Neural crest cell (in vitro differentiated cells): ENCODE measurements at regions not wholly inside any gene's neighbourhood (a gene's known extent, or its start where the extent isn't known, plus 50 kb on each side); places are given as distances from the start of the nearest gene placed in this dataset.

Experiments
- DNase-seq: peaks from one replicate; pipeline ENCODE4 v3.0.0; 2021; ENCODE audit warnings: low read depth, mixed read lengths, low spot score
- H3K27ac Mint-ChIP-seq: one replicate; pipeline ENCODE4 v1.8.0; 2021; ENCODE audit warnings: mild to moderate bottlenecking, mixed read lengths; ENCODE audit not compliant: unreplicated experiment
- H3K27me3 Mint-ChIP-seq: 2 replicates; pipeline ENCODE4 v1.8.0; 2021; ENCODE audit warnings: low read depth, mild to moderate bottlenecking, mixed read lengths
- H3K36me3 Mint-ChIP-seq: 2 replicates; pipeline ENCODE4 v1.8.0; 2021; ENCODE audit warnings: low read depth, mild to moderate bottlenecking, mixed read lengths
- H3K4me1 Mint-ChIP-seq: 2 replicates; pipeline ENCODE4 v1.8.0; 2021; ENCODE audit warnings: mixed read lengths
- H3K4me3 Mint-ChIP-seq: one replicate; pipeline ENCODE4 v1.8.0; 2021; ENCODE audit warnings: mild to moderate bottlenecking, mixed read lengths
- H3K9me3 Mint-ChIP-seq: 2 replicates; pipeline ENCODE4 v1.8.0; 2021; ENCODE audit warnings: mixed read lengths
- CTCF ChIP-seq: fragments of 200-600 bp; sonication (generic); conservative IDR thresholded peaks from 2 replicates; pipeline ENCODE4 v1.5.0; 2021; ENCODE audit warnings: antibody characterized with exemption, mild to moderate bottlenecking

GRCh38 chr6:81194374-81194773 is 558.1 kb downstream of the TENT5A start:
- Mint-ChIP-seq H3K4me3 (no peak overlapping the region), H3K9me3 (no peaks in the 10 kb centered on the region), H3K27me3 (no peaks in the 10 kb centered on the region), H3K36me3 (no peaks in the 10 kb centered on the region), H3K27ac (no peak overlapping the region), H3K4me1 (no peaks in the 10 kb centered on the region)
- no peak for DNase-seq
- TF ChIP-seq CTCF: no peak

GRCh38 chr6:81172056-81172740 is 580.3 kb downstream of the TENT5A start:
- no peaks in the 10 kb centered on the region for H3K27me3 Mint-ChIP-seq
- no peak for TF ChIP-seq CTCF
- no peak overlapping the region for H3K27ac Mint-ChIP-seq

GRCh38 chr6:81169166-81169565 is 583.3 kb downstream of the TENT5A start:
- no peaks in the 10 kb centered on the region for H3K9me3 Mint-ChIP-seq
- no peaks in the 10 kb centered on the region for H3K27me3 Mint-ChIP-seq
- peaks cover 5% of the 10 kb centered on the region for H3K4me1 Mint-ChIP-seq
- H3K27ac Mint-ChIP-seq: peak overlapping the region; percentile 15
- no peak overlapping the region for H3K4me3 Mint-ChIP-seq
- DNase-seq: no peak
- no peak for TF ChIP-seq CTCF
- no peaks in the 10 kb centered on the region for H3K36me3 Mint-ChIP-seq

More at GRCh38 chr6:81172056-81172740, 580.3 kb downstream of the TENT5A start:
- H3K4me1 Mint-ChIP-seq: peaks cover 5% of the 10 kb centered on the region
- DNase-seq: no peak
- H3K9me3 Mint-ChIP-seq: no peaks in the 10 kb centered on the region
- no peaks in the 10 kb centered on the region for H3K36me3 Mint-ChIP-seq
- no peak overlapping the region for H3K4me3 Mint-ChIP-seq

GRCh38 chr6:81166770-81167169 is 585.7 kb downstream of the TENT5A start:
- Mint-ChIP-seq H3K4me1 (peaks cover 5% of the 10 kb centered on the region), H3K36me3 (no peaks in the 10 kb centered on the region), H3K4me3 (no peak overlapping the region), H3K27ac (no peak overlapping the region), H3K9me3 (no peaks in the 10 kb centered on the region), H3K27me3 (no peaks in the 10 kb centered on the region)
- no peak for TF ChIP-seq CTCF
- DNase-seq: no peak

- Mint-ChIP-seq H3K27me3 (no peaks in the 10 kb centered on the region), H3K36me3 (no peaks in the 10 kb centered on the region), H3K9me3 (peaks cover 2% of the 10 kb centered on the region), H3K4me3 (no peak overlapping the region), H3K27ac (no peak overlapping the region), H3K4me1 (no peaks in the 10 kb centered on the region)
- no peak for DNase-seq
- no peak for TF ChIP-seq CTCF
These were observed 593.5 kb downstream of the TENT5A start for GRCh38 chr6:81158956-81159355.
